Frontal cortex (tissue), 3 donors: ENCODE measurements at regions not wholly inside any gene's neighbourhood (a gene's known extent, or its start where the extent isn't known, plus 50 kb on each side); places are given as distances from the start of the nearest gene placed in this dataset.
"Not testable (repeated sequence)": the region's sequence is repeated elsewhere in the genome, so short reads cannot be mapped to it uniquely, and the experiment has no call there.

Source experiments
- DNase-seq, 2 donors: peaks; one replicate each; pipeline ENCODE4 v3.0.0; 2012; ENCODE audit warnings: low spot score in 2 of 2
- FAIRE-seq: peaks from 2 replicates; lab custom pipeline; 2012; peaks lifted over from hg19 to GRCh38; lab: Jason Lieb, UNC
- donor health status: control.
- donor health status: control.
- donor health status: control.

DNA sequence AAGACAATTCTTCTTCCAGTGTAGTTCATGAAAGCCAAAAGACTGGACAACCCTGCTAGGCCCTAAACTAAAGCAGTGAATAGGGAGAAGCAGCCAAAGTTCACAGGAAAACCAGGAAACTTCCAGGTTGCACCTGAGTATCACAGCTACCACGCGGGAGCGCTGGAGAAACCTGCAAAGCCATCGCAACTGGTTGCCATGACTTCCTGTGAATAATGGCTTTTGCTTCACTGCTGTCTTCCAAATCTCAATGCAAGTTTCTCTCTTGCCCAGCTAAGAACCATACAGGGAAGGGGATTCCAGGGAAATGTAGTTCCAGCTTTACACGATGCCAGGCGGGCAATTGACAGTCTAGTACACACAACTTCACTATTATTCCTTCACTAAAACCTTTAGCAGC, 114.1 kb downstream of the GXYLT1 start:
- DNase-seq = no peak
- FAIRE-seq = no peak

DNA sequence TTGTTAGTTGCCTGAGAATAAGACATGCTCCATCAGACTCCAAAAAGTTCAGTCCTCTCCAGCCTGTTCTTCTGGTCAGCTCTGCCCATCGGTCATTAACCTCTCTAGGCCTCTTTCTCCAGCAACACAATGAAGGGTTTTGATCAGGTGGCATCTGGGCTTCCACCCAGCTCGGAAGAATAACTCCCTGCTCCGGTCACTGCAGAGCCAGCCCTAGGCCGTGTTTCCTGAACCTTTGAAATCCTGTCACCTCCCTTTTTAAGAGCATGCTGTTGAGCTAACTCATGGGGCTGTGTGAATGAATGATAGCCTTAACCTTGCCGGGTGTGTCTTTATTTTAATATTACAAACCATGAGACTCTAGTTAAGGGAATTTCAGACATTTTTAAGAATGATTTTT, 117.1 kb downstream of the GXYLT1 start:
- DNase-seq = no peak
- FAIRE-seq = no peak

DNA sequence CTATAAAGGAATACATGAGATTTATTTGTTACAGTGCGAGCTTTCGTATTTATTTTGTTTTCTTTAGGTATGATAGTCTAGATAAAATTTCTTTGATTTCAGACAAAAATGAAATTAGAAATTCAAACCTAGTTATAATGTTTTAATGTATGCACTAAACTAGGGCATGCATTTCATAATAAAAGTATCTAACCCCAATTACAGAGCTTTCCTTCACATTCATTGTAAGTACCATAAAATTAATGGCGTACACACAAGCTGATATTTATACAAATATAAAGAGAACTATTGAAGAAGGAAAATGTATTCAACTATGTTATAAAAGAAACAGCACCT, 120.2 kb downstream of the GXYLT1 start:
- FAIRE-seq (no peak), DNase-seq (no peak)

DNA sequence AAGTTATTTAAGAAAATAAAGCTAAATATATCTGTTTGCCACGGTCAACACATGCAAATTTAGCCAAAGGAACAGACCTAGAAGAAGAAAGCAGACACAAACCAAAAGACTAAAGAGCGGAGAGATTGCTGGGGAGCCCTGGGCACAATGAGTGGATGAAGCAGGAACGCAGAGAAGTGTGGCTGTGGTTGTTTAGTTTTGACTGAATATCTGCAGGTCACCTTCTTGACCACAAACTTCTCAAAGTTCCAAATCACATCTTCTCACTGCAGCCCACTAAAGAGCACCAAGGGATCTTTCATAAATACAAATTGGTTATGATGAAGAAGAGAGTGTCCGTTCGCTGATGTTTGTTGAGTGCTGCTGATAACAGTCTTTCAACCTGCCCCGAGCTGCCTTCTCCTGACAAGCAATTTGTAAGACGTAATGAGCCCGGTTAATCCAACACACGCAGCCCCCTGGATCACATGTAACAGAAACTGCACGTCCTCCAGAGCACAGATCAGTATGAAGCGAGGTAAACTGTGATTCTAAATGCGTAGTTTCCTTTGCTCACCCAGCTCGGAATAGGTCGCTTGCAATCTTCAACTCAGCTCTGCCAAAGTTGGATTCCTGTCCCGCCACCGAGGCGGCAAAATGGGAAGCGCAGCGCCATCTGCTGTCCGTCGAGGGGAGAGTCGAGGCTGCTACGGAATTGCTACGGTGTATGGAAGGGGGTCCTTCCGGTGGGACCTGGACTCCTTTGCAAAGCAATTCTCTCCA, 120.8 kb downstream of the GXYLT1 start:
- FAIRE-seq (no peak), DNase-seq (peak; percentile 24 to 48)

DNA sequence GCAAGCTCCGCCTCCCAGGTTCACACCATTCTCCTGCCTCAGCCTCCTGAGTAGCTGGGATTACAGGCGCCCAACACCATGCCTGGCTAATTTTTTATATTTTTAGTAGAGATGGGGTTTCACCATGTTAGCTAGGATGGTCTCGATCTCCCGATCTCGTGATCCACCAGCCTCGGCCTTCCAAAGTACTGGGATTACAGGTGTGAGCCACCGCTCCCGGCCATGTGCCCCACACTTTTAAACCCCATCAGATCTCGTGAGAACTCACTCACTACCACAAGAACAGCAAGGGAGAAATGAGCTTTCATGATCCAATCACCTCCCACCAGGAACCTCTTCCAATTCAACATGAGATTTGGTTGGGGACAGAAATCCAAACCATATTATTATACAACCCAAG, 122.7 kb downstream of the GXYLT1 start:
- not testable (repeated sequence) for DNase-seq, FAIRE-seq

DNA sequence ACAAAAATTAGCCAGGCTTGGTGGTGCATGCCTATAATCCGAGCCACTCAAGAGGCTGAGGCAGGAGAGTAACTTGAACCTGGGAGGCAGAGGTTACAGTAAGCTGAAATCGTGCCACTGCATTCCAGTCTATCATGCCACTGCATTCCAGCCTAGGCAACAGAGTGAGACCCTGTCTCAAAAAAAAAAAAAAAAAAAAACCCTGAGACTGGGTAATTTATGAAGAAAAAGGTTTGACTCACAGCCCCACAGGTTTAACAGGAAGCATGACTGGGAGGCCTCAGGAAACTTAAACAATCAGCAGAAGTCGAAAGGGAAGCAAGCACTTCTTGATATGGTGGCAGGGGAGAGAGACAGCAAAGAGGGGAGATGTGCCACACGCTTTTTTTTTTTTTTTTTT, 123.2 kb downstream of the GXYLT1 start:
- FAIRE-seq (no peak), DNase-seq (no peak)

DNA sequence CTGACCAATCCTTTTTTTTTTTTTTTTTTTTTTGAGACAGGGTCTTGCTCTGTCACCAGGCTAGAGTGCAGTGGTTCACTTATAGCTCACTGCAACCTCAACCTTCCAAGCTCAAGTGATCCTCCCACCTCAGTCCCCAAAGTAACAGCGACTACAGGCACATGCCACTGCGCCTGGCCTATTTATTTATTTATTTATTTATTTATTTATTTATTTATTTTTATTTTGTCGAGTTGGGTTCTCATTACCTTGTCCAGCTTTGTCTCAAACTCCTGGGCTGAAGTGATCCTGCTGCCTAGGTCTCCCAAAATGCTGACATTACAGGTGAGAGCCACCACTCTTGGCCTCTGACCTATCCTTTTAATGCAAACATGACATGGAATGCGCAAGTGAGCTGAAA, 124.4 kb downstream of the GXYLT1 start:
- DNase-seq (no peak), FAIRE-seq (no peak)

DNA sequence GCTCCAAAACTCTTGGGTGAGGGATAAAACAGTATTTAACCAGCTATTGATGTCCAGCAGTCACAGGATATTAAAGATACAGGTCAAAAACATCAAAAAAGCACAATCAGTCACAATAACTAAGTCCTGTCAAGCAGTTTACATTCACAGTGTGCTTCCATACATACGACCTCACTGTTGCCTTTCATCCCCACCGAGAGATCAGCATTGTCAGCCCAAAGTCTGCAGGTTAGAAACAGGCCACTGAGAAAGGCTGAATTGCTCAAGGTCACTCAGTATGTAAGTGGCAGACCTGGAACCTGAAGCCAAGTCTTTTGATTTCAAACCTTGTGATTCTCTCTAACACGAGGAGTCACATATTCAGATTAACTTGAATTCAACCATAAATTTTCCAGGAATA, 124.9 kb downstream of the GXYLT1 start:
- FAIRE-seq (no peak), DNase-seq (no peak)

DNA sequence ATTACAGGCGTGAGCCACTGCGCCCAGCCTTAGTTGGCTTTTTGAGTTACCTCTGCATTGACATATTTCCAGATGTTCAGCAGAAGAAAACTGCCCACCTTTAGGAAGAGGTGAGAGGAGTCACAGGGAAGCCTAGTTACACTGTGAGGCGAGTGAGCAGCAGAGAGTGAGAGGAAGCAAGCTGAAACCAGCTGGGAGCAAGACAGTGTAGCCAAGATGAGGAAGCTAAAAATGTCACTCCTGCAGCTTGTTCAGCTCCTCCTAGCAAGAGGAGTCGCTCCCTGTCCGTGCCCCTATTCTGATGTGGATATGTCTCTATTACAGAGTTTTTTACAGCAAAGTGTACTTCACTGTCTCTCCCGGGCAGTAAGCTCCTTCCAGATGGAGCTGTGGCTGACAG, 127.6 kb downstream of the GXYLT1 start:
- no peak for FAIRE-seq
- peak in 1 of 2 donors; percentile 14 for DNase-seq

DNA sequence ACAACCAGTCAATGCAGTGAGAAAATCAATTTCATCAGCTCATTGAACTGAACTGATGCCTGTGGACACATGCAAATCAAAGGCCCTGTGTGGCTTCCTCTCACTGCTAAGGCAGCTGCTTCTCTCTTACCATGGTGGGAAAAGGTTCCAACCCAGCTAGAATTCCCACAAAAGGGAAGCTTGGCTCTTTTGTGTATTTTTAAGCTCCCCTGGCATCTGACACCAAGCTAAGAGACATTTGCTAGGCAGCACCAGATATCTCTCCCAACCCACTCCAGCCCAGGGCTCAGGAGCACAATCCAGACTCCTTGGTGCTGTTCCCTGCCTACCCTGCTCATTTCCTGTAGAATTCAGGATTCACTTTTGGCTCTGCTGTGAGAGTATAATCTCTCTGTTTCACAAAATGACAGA, 129.6 kb downstream of the GXYLT1 start:
- FAIRE-seq = no peak
- DNase-seq = no peak

DNA sequence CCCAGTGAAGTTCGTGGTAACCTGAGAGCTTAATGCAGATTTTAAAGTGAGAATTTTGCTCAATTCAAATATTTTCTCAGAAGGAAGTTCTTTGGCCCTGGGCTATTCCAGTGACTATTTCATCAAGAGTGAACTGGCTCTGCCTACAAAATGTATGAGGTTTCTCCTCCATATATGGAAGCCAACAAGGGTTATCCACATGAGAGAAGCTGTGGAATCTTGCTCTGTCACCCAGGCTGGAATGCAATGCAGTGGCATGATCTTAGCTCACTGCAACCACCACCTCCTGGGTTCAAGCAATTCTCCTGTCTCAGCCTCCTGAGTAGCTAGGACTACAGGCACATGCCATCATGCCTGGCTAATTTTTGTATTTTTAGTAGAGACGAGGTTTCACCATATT, 132.2 kb downstream of the GXYLT1 start:
- not testable (repeated sequence) for DNase-seq, FAIRE-seq

DNA sequence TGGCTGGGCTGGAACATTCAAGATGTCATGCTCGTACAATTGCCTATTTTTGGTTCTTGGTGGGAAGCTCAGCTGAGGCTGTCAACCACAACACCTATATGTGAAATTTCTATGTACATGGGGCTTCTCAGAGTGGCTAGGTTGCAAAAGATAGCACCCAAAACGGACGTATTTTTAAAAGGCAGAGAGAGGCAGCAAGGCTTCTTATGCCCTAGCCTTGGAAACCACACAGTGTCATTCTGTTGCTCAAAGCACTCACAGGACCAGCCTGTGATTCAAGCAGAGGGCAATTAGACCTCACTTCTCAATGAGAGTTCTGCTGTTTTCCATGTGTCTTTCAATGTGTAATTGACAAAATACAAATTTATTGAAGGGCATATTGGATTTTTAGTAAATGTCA, 134.0 kb downstream of the GXYLT1 start:
- no peak for FAIRE-seq

DNA sequence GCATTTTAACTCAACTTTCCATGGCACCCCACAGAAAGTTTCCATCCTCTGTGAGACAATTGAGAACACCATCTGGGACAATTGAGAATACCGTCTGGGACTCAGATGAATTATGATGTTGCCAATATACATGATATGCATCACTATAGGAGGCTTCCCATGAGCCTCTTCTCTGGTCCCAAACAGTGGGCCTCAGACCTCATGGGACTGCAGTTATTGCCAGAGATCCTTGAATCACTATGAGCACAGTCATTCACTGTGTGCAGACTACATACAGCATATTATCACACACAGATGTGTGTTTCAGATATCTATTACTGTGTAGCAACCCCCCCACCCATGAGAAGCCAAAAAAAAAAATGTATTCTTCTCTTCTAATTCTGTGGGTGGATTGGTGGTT, 134.4 kb downstream of the GXYLT1 start:
- FAIRE-seq = no peak

More for the DNA sequence above, 134.0 kb downstream of the GXYLT1 start:
- DNase-seq = no peak

DNA sequence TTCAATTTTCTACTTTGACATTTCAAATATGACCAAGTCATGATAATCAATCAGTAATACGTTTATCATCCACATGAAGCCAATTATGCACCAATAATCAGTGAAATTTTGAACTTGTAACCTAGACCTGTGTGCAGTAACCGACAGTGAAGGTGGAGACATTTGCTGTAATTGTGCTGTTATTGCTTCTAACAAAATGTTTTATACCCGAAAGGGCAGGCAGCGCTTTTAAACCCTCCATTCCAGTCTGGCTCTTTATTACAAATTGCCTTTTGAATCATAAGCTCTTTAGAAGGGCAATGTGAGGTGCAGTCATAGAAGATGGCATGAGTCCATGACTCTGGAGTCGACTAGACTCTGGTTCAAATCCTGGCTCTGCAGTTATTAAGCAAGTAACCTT, 135.7 kb downstream of the GXYLT1 start:
- DNase-seq (no peak), FAIRE-seq (no peak)

More for the DNA sequence above, 134.4 kb downstream of the GXYLT1 start:
- DNase-seq = no peak

DNA sequence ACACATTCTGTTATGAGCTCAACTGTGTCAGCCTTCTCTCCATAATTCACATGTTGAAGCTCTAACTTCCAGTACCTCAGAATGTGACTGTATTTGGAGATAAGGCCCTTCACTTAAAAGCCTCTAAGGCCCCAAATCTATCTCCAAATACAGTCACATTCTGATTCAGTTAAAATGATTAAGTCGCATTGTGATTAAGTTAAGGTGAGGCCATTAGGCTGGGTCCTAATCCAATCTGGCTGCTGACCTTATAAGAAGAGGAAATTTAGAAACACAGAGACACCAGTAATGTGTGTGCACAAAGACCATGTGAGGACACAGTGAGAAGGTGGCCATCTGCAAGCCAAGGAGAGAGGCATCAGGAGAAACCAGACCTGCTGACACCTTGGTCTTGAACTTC, 141.6 kb downstream of the GXYLT1 start:
- DNase-seq (no peak), FAIRE-seq (no peak)

DNA sequence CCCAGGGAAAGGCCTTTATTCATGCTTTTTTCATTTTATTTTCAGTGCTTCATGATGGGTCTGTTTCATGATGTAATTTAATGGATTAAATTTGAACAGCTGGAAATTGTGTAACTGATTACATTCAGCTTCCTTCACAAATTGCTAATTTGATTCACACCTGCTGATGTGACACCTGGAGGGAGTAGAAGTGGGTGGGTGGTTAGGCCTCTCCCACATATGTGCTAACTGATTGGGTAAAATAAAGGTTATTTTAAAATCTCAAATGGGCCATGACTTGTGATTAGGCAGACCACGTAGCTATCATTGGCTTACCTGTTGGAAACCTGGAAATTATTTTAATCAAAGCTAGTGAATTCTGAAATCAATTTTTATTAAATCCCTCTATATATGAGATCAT, 142.1 kb downstream of the GXYLT1 start:
- DNase-seq = no peak
- no peak for FAIRE-seq

DNA sequence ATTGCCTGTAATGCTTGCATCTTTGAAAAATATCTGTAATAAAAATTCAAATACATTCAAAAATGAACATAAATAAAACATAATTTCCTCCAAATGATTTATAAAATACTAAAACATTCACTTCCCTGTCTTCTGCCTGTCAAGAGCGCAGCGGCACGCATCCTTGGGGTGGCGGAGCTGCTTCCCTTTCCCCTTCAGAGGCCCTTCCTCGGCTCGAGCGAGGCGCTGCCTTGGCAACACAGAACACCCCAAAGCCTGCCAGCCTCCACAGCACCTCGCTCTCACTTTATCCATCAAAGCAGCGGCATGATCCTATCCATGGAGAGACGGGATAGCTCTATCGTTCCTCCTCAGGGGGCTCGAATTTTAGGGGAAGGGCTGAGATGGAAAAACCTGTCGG, 146.2 kb downstream of the GXYLT1 start:
- DNase-seq (no peak), FAIRE-seq (no peak)

DNA sequence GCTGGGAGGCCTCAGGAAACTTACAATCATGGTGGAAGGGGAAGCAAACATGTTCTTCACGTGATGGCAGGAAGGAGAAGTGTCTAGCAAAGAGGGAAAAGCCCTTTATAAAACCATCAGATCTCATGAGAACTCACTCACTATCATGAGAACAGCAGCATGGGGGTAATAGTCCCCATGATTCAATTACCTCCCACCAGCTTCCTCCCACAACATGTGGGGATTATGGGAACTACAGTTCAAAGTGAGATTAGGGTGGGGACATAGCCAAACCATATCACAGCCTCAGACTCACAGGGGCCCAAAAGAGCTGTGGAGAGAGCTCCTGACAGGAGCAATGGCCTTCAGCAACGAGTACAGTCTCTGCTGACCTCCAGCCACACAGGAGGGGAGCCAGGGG, 151.4 kb downstream of the GXYLT1 start:
- FAIRE-seq (no peak), DNase-seq (no peak)

DNA sequence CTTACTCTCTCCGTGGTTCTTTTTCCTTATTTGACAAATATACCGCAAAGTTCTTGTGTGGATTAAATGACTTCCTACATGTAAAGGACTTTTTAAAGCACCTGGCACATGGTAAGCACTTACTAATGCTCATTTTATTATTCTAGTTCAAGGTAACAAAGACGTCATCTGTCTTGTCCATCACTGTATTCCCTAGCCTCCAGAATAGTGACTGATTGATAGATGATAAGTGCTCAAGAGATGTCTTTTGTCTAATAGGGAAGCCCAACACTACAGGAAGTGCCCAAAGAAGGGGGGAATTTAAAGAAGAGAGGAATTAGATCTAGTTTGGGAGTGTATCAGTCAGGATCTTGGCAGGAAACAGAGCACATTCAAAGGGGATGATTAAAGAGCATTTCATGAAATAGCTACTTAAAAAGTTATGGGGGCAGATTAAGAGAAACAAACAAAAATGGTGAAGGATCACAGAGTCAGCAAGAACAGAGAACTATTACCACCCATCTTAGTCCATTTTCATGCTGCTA, 151.9 kb downstream of the GXYLT1 start:
- no peak for FAIRE-seq

DNA sequence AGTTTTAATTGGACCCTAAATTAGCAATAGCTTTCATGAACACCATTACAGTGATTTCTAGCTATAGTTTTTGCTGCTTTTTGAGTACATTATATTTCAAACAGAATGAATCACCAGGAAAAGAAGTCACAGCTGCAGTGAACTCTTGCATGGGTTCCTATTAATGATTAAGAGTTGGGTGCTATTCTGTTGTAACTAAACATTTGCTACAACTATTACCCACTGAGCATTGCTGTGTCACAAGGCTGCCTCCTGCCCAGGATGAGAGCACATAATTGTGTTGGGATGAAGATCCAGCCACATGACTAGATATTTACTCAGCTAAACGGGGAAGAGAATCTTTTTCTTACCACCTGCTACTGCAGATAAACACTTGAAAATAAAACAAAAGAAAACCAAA, 152.7 kb downstream of the GXYLT1 start:
- DNase-seq = no peak
- FAIRE-seq = no peak

More for the DNA sequence above, 151.9 kb downstream of the GXYLT1 start:
- no peak for DNase-seq

DNA sequence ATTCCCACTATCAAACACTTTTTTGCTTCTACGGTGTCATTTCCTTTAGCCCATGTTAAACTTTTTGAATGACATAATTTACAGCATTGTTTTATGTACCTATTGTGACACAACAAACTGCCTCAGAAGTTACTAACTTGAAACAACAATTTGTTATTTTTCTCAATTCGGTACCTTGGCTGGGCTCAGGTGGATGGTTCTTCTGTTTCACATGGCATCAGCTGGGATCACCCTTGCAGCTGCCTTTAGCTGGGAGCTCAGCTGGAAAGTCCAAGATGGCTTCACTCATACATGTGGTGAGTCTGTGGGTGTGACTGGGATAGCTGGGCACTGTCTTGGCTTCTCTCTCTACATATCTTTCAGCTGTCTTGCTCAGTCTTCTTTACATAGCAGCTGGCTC, 156.0 kb downstream of the GXYLT1 start:
- DNase-seq (no peak), FAIRE-seq (no peak)

DNA sequence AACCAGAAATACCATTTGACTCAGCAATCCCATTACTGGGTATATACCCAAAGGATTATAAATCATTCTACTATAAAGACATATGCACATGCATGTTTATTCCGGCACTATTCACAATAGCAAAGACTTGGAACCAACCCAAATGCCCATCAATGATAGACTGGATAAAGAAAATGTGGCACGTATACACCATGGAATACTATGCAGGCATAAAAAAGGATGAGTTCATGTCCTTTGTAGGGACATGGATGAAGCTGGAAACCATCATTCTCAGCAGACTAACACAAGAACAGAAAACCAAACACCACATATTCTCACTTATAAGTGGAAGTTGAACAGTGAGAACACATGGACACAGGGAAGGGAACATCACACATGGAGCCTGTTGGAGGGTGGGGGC, 158.2 kb downstream of the GXYLT1 start:
- DNase-seq, FAIRE-seq: not testable (repeated sequence)
